ENCODE measurements at regions not wholly inside any gene's neighbourhood (a gene's known extent, or its start where the extent isn't known, plus 50 kb on each side); places are given as distances from the start of the nearest gene placed in this dataset.

GRCh38 chr12:130074661-130075406 is 87.4 kb upstream of the FZD10 start:
- DNase-seq (ENCODE audit: low read depth): no peak

DNA sequence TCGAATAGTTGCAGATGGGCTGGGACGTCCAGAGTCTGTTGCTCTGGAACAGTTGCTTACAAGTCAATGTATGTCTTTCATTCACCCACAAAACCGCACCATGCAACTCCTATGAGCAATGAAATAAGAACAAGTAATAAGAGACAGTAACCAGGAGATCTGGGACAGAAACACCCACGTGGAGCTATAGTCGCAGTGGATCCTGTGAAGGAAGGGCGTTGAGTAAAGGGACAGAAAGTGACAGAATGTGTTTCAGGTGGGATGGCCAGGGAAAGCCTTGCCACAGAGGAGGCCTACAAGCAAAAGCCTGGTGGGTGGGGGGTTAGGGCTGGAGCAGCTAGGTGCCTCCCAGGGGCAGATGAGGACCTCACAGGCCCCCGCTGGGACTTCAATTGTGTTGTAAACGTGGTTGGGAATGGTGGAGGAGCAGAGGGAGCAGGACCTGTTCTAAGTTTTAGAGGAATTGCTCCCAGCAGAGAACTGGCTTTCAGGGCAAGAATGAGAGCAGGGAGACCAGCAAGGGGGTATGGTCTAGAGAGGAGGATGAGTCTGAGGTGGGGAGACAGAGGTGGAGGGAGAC is 86.7 kb upstream of the FZD10 start:
- DNase-seq (ENCODE audit: low read depth): no peak

- DNase-seq (ENCODE audit: low read depth): no peak
Observed at GRCh38 chr12:130076126-130076525, 86.1 kb upstream of the FZD10 start.

DNA sequence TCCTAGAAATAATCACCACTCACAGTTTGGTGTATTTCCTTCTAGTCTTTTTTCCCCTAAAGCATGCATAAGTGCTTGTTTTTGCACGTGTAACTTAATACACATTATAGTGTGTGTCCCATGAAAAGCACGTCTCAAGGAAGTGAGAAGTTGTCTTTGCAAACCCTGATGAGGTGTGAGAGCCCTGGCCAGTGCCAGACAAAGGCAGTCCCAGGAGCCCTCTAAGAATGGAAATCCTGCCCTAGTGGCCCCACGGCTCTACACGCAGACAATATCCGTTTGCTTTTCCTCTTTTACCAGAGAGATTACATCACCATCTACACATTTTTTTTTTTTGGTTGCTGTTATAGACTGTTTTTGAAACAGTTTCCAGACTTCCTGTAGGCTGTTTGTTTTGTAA is 85.5 kb upstream of the FZD10 start:
- no peak for DNase-seq (ENCODE audit: low read depth)

DNA sequence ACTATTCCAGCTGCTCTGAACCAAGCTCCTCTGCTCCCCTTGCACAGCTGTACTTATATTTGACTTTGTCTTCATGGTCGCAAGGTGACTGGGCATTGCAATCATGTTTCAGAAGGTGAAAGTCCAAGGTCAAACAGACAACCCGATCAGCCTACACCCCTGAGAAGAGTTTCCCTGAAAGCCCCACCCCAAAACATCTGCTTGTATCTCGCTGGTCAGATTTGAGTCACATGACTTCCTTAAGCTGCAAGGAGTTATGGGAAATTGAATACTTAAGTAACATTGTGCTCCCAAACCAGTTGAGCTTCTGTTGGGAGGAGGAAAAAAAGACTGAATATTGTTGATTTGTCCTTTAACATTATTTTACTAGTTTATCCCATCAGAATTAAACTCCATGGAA is 83.4 kb upstream of the FZD10 start:
- no peak for DNase-seq (ENCODE audit: low read depth)

GRCh38 chr12:130079279-130079678 is 83.0 kb upstream of the FZD10 start:
- DNase-seq (ENCODE audit: low read depth): no peak

DNA sequence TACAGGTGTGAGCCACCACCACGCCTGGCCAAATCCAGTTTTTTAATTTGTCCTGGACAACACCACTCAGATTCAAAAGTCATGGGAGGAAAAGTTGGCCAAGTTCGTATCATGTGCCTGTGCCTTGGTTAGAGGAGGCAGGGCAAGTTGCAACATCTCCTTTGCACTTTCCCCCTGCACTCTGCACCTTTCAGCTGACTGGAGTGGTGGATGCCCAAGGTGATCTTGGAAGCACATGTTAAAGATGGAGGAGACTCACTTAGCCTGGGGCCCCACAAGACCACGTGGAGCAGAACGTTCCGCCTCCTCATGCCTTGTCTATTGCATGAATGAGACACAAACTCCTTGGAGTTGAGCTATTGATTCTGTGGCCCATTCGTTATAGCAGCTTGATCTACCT is 82.1 kb upstream of the FZD10 start:
- DNase-seq (ENCODE audit: low read depth): no peak

DNA sequence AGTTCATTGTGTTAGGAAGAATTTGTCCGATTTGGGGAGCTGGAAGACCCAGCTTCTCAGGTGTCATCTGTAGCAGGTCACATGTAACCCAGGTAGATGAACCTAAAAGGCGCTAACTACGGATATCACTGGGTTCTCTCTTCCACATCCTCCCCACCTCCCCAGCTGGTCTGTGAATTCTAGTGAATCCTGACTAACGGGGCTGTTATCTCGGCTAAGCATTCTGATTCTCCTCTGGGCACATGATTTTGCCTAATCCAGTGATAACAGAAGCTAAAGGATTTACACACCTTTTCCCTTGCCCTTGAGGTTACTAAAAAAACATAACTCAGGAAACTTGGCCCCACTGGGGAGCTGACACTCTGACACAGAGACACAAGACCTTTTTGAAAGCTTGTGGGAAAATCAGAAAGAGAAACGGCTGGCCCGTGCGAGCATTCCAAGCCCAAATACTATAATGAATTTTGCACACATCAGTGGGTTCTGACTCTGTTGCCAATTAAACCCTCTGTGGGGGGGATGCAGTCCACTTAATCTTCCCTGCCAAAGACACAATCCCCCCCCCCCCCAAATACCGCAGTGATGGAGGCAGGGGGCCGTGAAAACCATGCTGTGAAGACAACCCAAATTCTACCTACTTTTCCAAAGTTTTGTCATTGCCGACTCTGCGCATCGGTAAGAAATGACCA is 81.0 kb upstream of the FZD10 start:
- no peak for DNase-seq (ENCODE audit: low read depth)

DNA sequence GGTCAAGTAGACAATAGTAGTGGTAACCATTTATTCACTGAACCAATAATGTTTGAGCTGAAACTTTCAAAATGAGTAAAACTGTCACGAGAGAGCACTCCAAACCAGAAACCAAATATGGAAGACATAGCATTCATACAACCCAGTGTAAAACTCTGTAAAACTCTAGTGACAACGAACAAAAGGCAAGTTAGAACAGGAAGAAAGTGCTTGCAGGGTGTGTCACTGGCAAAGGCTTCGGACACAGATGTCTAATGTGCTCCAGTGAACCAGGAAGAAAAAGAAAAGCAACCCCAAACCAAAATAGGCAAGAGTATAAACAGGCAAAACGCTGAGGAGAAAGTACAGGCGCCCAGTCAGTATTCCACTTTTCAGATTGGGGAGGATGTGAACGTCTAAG is 79.3 kb upstream of the FZD10 start:
- no peak for DNase-seq (ENCODE audit: low read depth)

- no peak for DNase-seq (ENCODE audit: low read depth)
Observed at GRCh38 chr12:130083734-130084133, 78.5 kb upstream of the FZD10 start.

DNA sequence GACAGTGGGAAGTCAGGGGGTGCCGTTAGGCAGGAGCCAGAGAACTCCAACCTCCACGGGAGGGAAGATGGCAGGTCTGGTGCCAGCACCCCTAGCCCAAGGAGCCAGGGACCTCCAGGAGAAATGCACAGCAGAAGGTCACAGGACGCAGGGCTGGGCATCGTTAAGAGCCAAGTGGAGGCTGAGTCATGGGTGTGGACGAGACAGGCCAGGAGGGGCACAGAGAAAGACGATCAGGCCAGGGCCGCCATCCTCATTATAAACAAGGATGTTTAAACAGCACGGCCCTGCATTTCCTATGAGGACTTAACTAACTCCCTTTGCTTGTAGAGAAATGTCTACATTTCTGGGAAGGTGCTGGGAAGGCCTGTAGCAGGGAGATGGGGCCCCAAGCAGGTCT is 77.9 kb upstream of the FZD10 start:
- DNase-seq (ENCODE audit: low read depth): no peak

GRCh38 chr12:130086248-130086647 is 76.0 kb upstream of the FZD10 start:
- DNase-seq (ENCODE audit: low read depth): no peak

- no peak for DNase-seq (ENCODE audit: low read depth)
Observed at GRCh38 chr12:130086797-130087196, 75.5 kb upstream of the FZD10 start.

DNA sequence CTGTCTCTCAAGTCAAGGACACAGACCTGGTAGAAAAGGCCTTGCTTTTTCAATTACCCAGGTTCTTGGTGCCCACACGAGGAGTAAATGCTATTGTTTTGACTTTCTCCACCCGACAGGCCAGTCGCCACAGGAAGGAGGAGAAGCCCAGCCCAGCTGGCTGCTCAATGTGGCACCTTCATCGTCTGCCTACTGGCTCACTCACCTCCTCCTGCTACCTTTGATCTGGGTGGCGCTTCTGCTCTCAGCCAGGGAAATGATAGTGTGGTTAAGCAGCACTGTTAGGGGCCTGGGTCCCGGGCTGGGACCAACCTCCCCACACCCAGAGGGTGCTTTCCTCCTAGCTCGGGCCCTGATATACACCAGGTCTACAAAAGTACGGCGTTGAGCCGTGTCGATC is 75.0 kb upstream of the FZD10 start:
- no peak for DNase-seq (ENCODE audit: low read depth)

- DNase-seq (ENCODE audit: low read depth): no peak
Observed at GRCh38 chr12:130088504-130088903, 73.8 kb upstream of the FZD10 start.

GRCh38 chr12:130090542-130090941 is 71.7 kb upstream of the FZD10 start:
- DNase-seq (ENCODE audit: low read depth): no peak

DNA sequence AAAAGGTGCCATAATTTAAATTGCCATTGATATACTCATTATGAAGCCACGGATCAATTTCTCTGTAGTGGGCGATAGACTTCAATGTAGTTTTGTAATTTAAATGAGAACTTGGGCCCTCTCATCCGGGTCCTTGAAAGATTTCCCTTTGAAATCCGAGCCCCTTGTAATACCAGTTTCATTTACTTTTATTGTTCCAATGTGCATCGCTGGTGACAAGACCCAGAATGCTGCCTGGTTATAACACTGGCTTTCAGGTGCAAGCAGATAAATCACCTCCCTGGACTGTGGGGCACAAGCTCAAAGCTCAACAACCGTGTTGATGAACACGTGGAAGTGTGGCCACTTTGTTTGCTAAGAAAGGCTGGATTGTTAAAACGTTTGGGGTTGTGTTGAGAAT is 68.9 kb upstream of the FZD10 start:
- no peak for DNase-seq (ENCODE audit: low read depth)

GRCh38 chr12:130097342-130097741 is 64.9 kb upstream of the FZD10 start:
- DNase-seq (ENCODE audit: low read depth): no peak

DNA sequence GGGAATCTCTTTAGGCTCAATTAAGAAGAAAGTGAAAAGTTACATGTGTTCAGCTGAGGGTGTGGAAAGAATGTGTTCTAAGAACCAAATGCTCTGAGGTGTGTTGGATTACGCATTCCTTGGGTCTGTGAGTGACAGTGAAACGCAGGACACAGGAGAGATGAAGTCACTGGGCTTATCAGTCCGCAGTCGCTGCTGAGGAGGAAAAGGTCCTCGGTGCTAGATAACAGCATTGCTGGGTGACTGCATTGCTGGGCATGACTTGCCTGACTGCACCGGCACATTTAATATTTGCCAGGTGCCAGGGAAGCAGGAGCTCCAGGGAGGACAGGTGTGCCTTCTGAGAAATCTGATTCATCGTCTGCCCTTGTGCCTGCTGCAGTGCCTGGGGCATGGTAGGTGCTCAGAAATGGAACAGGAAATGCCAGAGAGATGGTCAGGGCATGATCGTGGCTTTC is 64.4 kb upstream of the FZD10 start:
- no peak for DNase-seq (ENCODE audit: low read depth)

DNA sequence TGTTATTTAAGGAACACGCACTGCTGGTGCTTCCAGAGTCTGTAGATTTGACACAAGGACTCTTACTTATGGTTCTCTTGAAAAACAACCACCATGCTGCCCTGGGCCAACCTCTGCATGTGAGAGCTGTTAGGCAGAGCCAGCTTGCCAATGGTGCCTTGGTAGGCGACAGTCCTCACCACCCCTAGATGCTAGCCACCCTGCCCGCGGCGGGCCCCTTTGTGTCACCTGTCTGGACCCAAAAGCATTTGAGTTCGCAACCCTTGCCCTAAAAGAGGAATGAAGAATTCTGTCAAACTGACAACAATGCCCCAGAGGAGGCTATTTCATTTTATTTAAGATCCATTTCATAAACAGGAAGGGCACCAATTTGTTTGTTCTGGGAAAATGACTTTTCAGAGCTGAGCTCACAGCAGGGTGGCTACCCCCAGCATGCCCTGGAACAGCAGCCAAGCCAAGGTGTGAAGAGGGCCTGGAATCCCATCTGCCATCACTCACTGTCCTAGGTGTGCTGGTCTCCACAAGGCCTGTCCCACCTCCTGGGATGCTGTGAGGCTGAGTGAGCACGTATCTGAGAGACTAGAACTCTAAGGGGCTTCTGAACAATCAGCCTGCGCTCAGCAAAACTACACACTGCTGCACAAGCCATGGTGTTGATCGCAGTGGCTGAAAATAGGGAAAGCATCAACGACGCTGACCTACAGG is 63.8 kb upstream of the FZD10 start:
- no peak for DNase-seq (ENCODE audit: low read depth)

GRCh38 chr12:130100634-130101362 is 61.5 kb upstream of the FZD10 start:
- no peak for DNase-seq (ENCODE audit: low read depth)

GRCh38 chr12:130101370-130101769 is 60.9 kb upstream of the FZD10 start:
- no peak for DNase-seq (ENCODE audit: low read depth)
